ENCODE measurements at regions not wholly inside any gene's neighbourhood (a gene's known extent, or its start where the extent isn't known, plus 50 kb on each side); places are given as distances from the start of the nearest gene placed in this dataset.

DNA sequence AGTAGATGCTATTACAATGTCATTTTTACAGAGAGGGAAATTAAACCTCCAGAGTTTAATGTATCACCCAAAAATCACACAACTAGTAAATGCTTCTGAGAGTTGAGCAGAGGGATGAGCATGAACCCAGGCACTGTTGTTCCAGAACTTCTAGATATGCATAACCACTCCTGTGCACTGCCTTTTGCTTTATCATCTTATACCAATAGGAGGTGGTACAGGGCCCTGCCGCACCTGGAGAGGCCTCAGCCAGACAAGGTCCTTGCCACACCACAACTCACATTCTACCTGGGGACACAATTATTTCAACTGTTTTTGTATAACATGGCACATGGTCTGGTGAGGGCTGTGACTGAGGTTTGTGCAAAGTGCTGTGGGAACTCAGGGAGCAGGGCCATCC lies 78.5 kb upstream of the NTRK3 start:
- H3K4me1 ChIP-seq, result no peaks in the 10 kb centered on the region
- no peak for ATAC-seq
- H3K27ac ChIP-seq, result no peak overlapping the region
- H3K9me3 ChIP-seq, result no peaks in the 10 kb centered on the region
- TF ChIP-seq, protein P1, sequence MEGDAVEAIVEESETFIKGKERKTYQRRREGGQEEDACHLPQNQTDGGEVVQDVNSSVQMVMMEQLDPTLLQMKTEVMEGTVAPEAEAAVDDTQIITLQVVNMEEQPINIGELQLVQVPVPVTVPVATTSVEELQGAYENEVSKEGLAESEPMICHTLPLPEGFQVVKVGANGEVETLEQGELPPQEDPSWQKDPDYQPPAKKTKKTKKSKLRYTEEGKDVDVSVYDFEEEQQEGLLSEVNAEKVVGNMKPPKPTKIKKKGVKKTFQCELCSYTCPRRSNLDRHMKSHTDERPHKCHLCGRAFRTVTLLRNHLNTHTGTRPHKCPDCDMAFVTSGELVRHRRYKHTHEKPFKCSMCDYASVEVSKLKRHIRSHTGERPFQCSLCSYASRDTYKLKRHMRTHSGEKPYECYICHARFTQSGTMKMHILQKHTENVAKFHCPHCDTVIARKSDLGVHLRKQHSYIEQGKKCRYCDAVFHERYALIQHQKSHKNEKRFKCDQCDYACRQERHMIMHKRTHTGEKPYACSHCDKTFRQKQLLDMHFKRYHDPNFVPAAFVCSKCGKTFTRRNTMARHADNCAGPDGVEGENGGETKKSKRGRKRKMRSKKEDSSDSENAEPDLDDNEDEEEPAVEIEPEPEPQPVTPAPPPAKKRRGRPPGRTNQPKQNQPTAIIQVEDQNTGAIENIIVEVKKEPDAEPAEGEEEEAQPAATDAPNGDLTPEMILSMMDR (IDR thresholded peaks at IDR 0.05), result no peak
- H3K4me3 ChIP-seq, result no peak overlapping the region
- intact Hi-C loops (cut with DNase I), result loop anchor here in 1 of 10 donors (10.0 kb wide), 1 partner anchor 60 kb away; no protein-coding TSS in a partner anchor
- 81 to 93% methylated on average over 1 of the region's 1 CpG for WGBS, 2 donors
- H3K36me3 ChIP-seq, result no peaks in the 10 kb centered on the region
- DNase-seq, result no peak
- peaks cover 0 to 18% (median 7%) of the 10 kb centered on the region in 7 donors for H3K27me3 ChIP-seq

DNA sequence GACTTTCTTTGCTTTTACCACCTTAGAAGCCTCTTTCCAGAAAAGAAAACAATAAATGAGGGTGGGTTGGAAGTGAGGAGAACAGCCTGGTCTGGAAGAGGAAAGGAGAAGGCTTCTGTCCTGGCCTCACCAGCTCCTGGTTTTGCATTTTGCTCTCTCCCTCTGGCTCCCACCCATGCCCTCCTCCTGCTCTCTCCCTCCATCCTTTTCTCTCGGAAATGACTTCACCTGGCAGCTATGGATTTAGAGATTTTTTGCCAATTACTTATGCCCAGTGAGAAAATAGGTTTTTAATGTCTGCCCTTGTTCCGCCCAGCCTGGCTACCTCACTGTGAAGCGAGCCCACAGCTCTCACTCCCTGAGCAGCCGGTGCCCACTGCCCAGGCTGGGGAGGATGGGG lies 77.9 kb upstream of the NTRK3 start:
- Histone ChIP-seq H3K27ac (no peak overlapping the region), H3K4me3 (no peak overlapping the region), H3K36me3 (no peaks in the 10 kb centered on the region), H3K9me3 (no peaks in the 10 kb centered on the region), H3K4me1 (no peaks in the 10 kb centered on the region), H3K27me3 (peaks cover 0 to 18% (median 7%) of the 10 kb centered on the region in 7 donors)
- TF ChIP-seq, protein P1 (IDR thresholded peaks at IDR 0.05), result no peak
- WGBS, 2 donors, result 37 to 58% methylated on average over 4 of the region's 4 CpGs
- intact Hi-C loops (cut with DNase I), result loop anchor here in 1 of 10 donors (10.0 kb wide), 1 partner anchor 60 kb away; no protein-coding TSS in a partner anchor
- DNase-seq (no peak), ATAC-seq (no peak)

- Histone ChIP-seq H3K36me3 (no peaks in the 10 kb centered on the region), H3K9me3 (no peaks in the 10 kb centered on the region), H3K27me3 (peaks cover 0 to 24% (median 10%) of the 10 kb centered on the region in 7 donors), H3K4me1 (no peaks in the 10 kb centered on the region), H3K4me3 (no peak overlapping the region), H3K27ac (no peak overlapping the region)
- DNase-seq, result peak in 1 of 2 donors; percentile 17
- intact Hi-C loops (cut with DNase I), result loop anchor here in 1 of 10 donors (10.0 kb wide), 1 partner anchor 56 kb away; no protein-coding TSS in a partner anchor
- WGBS, 2 donors, result 6 to 11% methylated on average over 8 of the region's 8 CpGs
- ATAC-seq, result peak in 1 of 8 donors; percentile 29
- TF ChIP-seq, protein P1 (IDR thresholded peaks at IDR 0.05), result peak in 7 of 9 donors; percentile 20 to 53 (median 36)
Observed at GRCh38 chr15:88331291-88331690, 74.8 kb upstream of the NTRK3 start.

DNA sequence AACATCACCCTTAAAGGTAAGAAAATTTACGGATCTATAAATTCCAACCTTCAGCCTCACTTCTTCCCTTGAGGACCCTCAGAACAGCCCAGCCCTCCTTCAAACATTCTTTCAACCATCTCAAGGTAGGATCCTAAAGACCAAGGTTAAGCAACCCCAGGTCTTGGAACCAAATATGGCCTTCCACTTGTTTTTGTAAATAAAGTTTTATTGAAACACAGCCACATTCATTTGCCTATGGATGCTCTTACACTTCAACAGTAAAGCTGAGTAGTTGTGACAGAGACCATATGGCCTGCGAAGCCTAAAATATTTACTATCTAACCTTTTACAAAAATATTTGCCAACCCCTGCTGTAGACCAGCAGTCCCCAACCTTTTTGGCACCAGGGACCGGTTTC lies 70.4 kb upstream of the NTRK3 start:
- intact Hi-C loops (cut with DNase I), result no loop called here
- Histone ChIP-seq H3K36me3 (no peaks in the 10 kb centered on the region), H3K4me1 (no peaks in the 10 kb centered on the region), H3K4me3 (no peak overlapping the region), H3K27me3 (peaks cover 0 to 29% (median 12%) of the 10 kb centered on the region in 7 donors), H3K9me3 (no peaks in the 10 kb centered on the region), H3K27ac (no peak overlapping the region)
- no peak for DNase-seq
- 89 to 91% methylated on average over 3 of the region's 3 CpGs for WGBS, 2 donors
- TF ChIP-seq, protein P1 (IDR thresholded peaks at IDR 0.05), result no peak
- ATAC-seq, result no peak

All from heart right ventricle (tissue), 16 donors.